HG03135 (cell line): ENCODE measurements at regions not wholly inside any gene's neighbourhood (a gene's known extent, or its start where the extent isn't known, plus 50 kb on each side); places are given as distances from the start of the nearest gene placed in this dataset.
"Not testable (repeated sequence)": the region's sequence is repeated elsewhere in the genome, so short reads cannot be mapped to it uniquely, and the experiment has no call there.

Experiments
- ATAC-seq: cut with Tn5 transposase; IDR thresholded peaks from one replicate; pipeline ENCODE4 v1.9.1; 2021; ENCODE audit warnings: mild to moderate bottlenecking, moderate library complexity; ENCODE audit not compliant: unreplicated experiment

DNA sequence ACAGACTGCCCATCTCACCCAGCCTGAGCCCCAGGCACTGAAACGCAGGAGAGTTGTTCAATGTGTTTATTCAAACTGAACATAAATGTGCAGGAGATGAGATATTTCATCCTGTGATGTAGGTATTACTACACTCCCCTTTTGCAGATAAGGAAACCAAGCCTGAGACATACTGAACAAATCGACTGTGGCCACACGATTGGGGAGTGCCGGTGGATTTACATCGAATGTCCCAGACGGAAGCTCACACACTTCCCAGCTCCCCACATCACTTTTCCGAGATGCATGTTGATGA is 94.8 kb upstream of the ALKAL2 start:
- no peak for ATAC-seq

DNA sequence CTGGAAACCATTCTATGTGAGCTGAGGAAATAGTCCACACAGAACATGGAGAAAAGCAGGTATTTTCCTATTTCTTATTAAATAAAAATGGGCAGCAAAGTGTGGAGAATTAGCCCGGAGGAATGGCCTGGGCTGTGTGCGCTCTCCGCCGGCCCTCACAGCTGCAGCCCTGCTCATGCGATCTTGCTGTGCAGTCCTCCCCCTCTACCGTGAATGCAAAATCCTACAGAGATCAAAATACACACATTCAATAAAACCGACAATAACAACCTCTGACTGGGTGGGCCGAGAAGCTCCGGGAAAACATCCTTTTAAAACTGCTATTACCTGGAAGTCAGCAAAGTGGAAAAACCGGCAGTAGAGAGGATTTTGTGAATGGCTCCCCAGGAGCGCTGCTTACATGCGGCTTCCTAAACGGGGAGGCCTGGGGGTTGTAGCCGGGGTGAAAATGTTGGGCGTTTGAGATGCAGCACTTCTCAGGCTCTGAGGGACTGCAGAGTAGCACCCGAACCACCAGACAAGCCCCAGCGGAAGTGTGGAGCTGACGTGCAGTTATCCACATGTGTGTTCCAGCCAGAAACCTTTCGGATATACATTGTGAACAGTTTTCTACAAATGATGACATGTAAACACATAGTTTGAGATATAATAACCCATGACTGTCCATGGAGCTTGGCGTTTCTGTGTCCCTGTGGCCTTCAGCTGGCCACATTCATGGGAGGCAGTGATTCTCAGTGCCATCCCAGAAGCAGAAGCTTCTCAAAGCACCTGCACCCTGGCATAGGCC is 94.2 kb upstream of the ALKAL2 start:
- no peak for ATAC-seq

DNA sequence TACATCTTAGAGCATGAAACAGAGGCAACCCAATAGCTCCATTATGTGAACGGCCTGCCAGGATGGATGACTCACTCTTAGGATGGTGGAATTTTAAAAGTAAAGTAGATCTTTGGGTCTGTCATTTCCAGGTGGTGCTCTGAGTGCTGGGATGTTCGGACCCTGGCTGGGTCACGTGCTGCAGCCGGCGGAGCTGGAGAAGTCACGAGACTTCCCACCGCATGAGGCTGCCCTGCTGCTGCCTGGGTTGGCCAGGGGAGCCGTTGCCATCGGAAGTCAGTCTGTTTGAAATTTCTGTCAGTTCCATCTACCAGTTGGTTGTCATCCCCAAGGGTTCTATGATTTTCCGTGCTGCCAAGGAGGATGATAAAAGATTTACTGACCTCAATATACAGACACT is 93.3 kb upstream of the ALKAL2 start:
- no peak for ATAC-seq

- no peak for ATAC-seq
Observed at GRCh38 chr2:380772-381171, 92.9 kb upstream of the ALKAL2 start.

DNA sequence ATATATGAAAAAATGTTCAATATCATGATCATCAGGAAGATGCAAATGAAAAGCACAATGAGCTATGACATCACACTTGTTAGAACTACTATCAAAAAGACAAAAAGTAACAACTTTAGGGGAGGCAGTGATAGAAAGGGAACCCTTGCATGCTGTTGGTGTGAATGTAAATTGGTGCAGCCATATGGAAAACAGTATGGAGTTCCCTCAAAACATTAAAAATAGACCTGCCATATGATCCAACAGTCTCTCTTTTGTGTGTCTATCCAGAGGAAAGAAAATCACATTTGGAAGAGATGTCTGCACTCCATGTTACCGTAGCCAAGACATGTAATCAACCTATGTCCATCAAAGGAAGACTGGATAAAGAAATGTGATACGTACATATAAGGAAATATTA is 92.3 kb upstream of the ALKAL2 start:
- ATAC-seq = no peak

- no peak for ATAC-seq
Observed at GRCh38 chr2:379778-380177, 91.9 kb upstream of the ALKAL2 start.

- no peak for ATAC-seq
Observed at GRCh38 chr2:378364-378763, 90.5 kb upstream of the ALKAL2 start.

DNA sequence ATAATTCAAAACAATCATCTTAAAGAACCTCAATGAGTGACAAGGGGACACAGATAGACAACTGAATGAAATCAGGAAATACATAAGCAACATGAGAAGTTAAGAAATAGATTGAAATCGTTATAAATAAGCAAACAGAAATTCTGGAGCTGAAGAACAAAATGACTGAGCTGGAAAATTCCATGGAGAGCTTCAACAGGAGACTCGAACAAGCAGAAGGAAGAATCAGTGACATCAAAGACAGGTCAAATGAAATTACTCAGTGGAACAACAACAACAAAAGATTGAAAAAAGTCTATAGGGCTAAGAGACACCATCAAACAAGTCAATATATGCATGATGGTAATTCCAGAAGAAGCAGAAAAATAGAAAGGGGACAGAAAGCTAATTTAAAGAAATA is 89.5 kb upstream of the ALKAL2 start:
- ATAC-seq = no peak

GRCh38 chr2:375956-376307 is 88.0 kb upstream of the ALKAL2 start:
- no peak for ATAC-seq

DNA sequence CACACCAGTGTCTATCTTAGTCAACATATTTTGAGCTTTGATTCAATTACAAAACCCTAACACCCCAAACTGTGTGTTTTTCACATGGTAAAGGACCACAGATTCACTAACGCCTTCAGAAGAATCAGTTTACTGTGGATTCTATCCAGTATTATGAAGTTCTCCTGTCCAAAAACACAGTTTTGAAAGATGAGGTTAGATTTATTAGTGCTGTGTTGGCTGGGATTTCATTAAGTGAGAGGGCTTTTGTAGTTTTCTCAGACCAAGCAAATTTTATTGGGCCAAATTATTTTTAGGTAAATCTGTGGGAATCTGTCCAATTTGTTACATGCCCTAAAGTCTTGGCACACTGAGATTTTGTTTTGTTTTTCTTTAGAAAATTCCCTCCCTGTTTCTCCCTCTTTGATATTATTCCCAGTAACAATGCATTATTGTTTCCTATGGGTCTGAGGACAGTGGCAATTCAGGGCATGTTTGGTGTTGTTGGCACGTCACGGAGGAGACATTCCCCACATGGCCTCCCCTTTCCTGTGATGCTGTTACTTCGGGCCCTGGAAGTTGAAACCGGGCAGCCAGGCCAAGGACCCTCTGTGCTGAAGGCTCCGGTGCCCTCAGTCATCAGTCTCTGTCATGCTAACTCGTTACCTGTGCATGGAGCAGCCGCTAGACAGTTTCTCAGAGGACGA is 87.5 kb upstream of the ALKAL2 start:
- no peak for ATAC-seq

DNA sequence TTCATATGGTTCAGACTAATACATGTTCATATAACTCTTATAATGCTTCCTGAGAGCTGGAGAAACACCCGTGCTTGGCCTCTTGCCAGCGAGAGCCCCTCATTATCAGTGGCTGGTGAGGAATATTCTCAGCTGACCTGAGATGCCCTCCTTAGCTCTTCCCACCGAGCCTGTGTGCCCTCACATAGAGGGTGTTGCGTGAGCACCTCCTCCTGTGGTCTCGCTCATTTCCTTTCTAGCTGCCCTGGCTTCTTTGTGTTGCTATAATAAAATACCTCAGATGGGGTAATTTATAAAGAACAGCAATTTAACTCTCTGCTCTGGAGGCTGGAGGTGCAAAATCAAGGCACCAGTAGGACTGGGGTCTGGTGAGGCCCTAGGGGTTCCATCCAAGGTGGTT is 80.5 kb upstream of the ALKAL2 start:
- ATAC-seq = no peak

GRCh38 chr2:367246-367645 is 79.4 kb upstream of the ALKAL2 start:
- no peak for ATAC-seq

DNA sequence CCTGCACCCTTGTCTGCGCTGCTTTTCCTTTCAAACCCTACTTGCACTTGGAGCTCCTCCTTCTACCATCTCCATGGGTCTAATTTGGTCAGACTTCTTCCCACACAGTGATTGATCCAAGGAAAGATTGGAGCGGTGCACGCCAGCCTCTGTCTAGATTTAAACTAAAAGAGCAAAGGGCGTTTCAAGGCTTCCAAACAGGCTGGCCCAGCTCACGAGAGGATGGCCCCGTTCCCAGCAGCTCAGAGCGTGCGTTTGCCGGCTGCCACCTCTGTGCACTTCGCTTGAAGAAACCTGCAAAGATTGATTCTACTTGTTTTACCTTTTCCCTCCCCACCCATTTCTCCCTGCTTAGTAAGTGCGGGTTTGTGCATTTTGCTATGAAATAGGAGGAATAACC is 78.8 kb upstream of the ALKAL2 start:
- no peak for ATAC-seq

DNA sequence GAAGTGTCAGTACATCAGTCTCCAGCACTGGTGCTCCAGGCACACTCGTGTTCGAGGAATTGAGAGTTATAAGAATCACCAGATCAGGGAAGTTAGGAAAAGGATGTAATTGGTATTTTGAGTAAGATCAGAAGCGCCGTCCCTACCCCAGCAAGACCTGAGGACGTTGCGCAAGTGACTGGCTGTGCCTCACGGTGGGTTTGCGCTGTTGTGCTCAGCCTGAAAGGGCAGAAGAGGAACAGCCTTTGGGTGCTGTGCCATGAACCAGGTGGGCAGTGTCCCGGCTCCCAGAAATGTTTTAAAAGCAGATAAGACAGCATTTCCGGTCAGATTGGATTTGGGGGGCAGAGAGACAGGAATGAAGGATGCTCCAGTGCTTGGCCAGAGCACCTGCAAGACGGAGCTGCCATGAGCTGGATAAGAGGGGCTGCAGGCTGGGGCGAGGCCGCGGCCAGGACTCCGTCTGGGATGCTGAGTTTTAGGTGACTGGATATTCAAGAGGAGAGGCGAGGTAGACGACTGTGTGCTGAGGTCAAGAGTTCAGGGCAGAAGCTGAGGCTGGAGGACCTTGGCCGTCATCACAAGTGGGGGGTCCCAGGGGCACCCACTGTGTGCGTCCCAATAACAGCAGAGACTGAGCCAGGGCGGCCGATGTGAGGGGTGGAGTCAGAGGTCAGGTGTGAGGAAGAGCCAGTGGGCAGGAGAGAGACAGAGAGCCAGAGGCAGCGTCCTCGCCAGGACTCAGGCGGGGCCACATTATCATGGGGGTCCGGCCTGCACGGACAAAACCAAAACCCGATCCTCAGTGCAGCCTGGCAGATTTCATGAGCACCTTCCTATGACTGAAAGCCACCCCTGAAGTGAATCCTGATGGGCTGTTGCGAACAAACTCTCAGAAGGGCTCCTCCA is 77.7 kb upstream of the ALKAL2 start:
- ATAC-seq = no peak

DNA sequence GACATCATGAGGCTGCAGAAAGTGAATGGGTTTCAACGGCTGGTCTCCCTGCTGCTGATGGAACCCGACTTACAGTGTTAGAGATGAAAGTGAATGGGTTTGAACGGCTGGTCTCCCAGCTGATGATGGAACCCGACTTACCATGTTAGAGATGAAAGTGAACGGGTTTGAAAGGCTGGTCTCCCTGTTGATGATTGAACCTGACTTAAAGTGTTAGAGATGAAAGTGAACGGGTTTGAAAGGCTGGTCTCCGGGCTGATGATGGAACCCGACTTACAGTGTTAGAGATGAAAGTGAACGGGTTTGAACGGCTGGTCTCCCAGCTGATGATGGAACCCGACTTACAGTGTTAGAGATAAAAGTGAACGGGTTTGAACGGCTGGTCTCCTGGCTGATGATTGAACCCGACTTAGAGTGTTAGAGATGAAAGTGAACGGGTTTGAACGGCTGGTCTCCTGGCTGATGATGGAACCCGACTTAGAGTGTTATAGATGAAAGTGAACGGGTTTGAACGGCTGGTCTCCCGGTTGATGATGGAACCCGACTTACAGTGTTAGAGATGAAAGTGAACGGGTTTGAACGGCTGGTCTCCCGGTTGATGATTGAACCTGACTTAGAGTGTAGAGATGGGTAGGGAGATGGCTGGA is 76.1 kb upstream of the ALKAL2 start:
- no peak for ATAC-seq

- no peak for ATAC-seq
Observed at GRCh38 chr2:362924-363323, 75.0 kb upstream of the ALKAL2 start.

- no peak for ATAC-seq
Observed at GRCh38 chr2:360124-360523, 72.2 kb upstream of the ALKAL2 start.

DNA sequence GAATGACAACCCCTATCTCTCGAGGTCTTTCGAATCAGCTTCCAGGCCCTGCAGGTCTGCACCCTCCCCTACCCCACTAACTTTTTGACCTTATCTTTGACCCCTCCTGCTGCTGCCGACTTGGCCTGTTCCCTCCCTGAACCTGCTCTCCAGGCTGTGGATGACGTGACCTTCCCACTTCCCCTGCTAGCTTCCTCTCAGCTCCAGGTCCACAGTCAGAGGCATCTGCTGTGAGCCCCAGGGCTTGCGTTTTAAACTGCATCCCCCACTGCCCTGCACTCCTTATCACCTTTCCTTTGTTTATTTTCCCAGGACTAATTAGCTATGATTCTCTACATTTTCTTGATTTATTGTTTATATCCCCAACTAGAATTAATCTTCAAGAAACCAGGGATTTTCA is 71.2 kb upstream of the ALKAL2 start:
- no peak for ATAC-seq

DNA sequence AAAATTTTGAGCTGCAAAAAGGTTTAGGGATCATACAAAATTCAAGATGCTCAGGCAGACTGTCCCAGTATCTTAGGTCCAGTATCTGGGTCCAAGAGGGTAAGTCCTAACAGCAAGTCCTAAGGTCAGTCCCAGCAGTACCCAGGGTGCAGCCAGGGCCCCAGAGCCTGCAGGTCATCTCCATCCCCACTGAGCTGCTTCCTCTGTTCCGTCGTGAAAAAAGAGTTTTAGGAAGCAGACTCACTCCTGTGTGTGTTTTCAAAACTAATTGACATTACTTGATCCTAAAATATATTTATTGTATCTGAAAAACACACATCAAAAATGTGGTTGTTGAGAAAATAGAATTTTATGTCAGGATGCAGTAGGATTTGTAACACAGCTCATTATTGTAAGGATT is 69.9 kb upstream of the ALKAL2 start:
- no peak for ATAC-seq

DNA sequence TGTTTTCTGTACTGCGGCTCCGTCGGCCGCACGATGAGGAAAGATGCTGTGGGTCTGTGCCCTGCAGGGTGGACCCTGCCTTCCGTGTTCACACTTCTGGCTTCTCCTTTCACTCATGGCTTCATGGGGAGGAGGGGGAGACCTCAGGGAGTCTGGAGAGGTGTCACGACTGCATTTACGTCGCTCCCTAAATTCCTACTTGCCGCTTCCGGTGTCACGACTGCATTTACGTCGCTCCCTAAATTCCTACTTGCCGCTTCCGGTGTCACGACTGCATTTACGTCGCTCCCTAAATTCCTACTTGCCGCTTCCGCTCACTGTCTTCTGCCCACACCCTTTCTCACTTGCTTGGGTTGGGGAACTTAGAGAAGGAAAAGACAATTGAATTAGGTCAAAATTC is 68.4 kb upstream of the ALKAL2 start:
- ATAC-seq = not testable (repeated sequence)

DNA sequence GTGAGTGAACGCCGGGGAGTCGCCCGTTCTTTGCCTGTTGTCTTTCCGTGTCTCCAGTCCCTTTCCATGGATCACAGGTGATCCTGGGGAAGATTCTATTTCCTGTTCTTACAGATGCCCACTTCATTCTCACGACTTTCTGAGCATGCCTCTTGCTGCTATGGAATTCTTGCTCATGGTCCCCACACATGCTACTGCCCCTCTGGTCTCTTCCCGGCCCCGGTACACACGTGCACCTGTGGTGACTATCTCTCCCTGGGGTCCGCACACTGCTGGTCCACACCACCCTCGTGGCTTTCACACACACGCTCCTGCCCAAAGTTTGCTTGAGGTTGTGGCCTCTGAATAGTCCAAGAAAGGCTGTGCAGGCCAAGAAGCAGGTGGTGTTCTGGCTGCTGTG is 67.9 kb upstream of the ALKAL2 start:
- no peak for ATAC-seq
